Cardiac muscle cell (in vitro differentiated cells and primary cell): ENCODE measurements at regions not wholly inside any gene's neighbourhood (a gene's known extent, or its start where the extent isn't known, plus 50 kb on each side); places are given as distances from the start of the nearest gene placed in this dataset.

Experiments used
- DNase-seq, 2 donors: peaks; one replicate each; pipeline versions ENCODE4 v3.0.0 to v3.0.0-alpha.2; 2010 to 2017; ENCODE audit warnings: low read depth in 1 of 2, low spot score in 1 of 2
- H3K27ac ChIP-seq: fragments of 200-600 bp; sonication (generic); 2 replicates; pipeline ENCODE4 v1.5.1; 2016
- H3K27me3 ChIP-seq: fragments of 200-600 bp; sonication (generic); 2 replicates; pipeline ENCODE4 v1.6.0; 2016; ENCODE audit warnings: control low read depth
- H3K36me3 ChIP-seq: fragments of 200-600 bp; sonication (generic); 2 replicates; pipeline ENCODE4 v1.5.1; 2016; ENCODE audit warnings: control low read depth
- H3K4me1 ChIP-seq: fragments of 200-600 bp; sonication (generic); 2 replicates; pipeline ENCODE4 v1.8.1; 2017; ENCODE audit warnings: low read depth, mild to moderate bottlenecking, mixed run types
- H3K4me3 ChIP-seq: fragments of 200-600 bp; sonication (generic); 2 replicates; pipeline ENCODE4 v1.5.1; 2016; ENCODE audit warnings: mild to moderate bottlenecking
- H3K9me3 ChIP-seq: fragments of 200-600 bp; sonication (generic); 2 replicates; pipeline ENCODE4 v1.5.1; 2017; ENCODE audit warnings: low read depth, mild to moderate bottlenecking, control low read depth
- CTCF ChIP-seq: IDR thresholded peaks from 2 replicates; pipeline ENCODE4 v1.5.1; 2012; ENCODE audit warnings: low read depth, mild to moderate bottlenecking, low read length

- Histone ChIP-seq H3K36me3 (no peaks in the 10 kb centered on the region), H3K4me3 (no peak overlapping the region), H3K27ac (no peak overlapping the region), H3K4me1 (peaks cover 21% of the 10 kb centered on the region), H3K9me3 (no peaks in the 10 kb centered on the region), H3K27me3 (no peaks in the 10 kb centered on the region)
- TF ChIP-seq CTCF = no peak
- DNase-seq = peak in 1 of 2 donors; percentile 12
Measured at GRCh38 chr20:60138256-60139220, 180.3 kb downstream of the CDH26 start.

- H3K4me1 ChIP-seq = peaks cover 21% of the 10 kb centered on the region
- no peaks in the 10 kb centered on the region for H3K27me3 ChIP-seq
- H3K9me3 ChIP-seq = no peaks in the 10 kb centered on the region
- no peak overlapping the region for H3K4me3 ChIP-seq
- peak in 1 of 2 donors; percentile 11 for DNase-seq
- no peak overlapping the region for H3K27ac ChIP-seq
- no peaks in the 10 kb centered on the region for H3K36me3 ChIP-seq
- no peak for TF ChIP-seq CTCF
Measured at GRCh38 chr20:60139663-60140446, 181.6 kb downstream of the CDH26 start.

- DNase-seq = peak in 1 of 2 donors; percentile 27
- no peak for TF ChIP-seq CTCF
- Histone ChIP-seq H3K9me3 (no peaks in the 10 kb centered on the region), H3K4me3 (no peak overlapping the region), H3K27me3 (no peaks in the 10 kb centered on the region), H3K36me3 (no peaks in the 10 kb centered on the region), H3K27ac (no peak overlapping the region), H3K4me1 (peaks cover 28% of the 10 kb centered on the region)
Measured at GRCh38 chr20:60142587-60142986, 184.4 kb downstream of the CDH26 start.

GRCh38 chr20:60143261-60143842, 185.1 kb downstream of the CDH26 start:
- Histone ChIP-seq H3K4me1 (peaks cover 28% of the 10 kb centered on the region), H3K27me3 (no peaks in the 10 kb centered on the region), H3K36me3 (no peaks in the 10 kb centered on the region), H3K9me3 (no peaks in the 10 kb centered on the region), H3K27ac (no peak overlapping the region), H3K4me3 (no peak overlapping the region)
- no peak for TF ChIP-seq CTCF
- DNase-seq = no peak

GRCh38 chr20:60144404-60144803, 186.2 kb downstream of the CDH26 start:
- Histone ChIP-seq H3K4me1 (peaks cover 26% of the 10 kb centered on the region), H3K4me3 (no peak overlapping the region), H3K27ac (no peak overlapping the region), H3K9me3 (no peaks in the 10 kb centered on the region), H3K27me3 (no peaks in the 10 kb centered on the region), H3K36me3 (no peaks in the 10 kb centered on the region)
- no peak for DNase-seq
- no peak for TF ChIP-seq CTCF
